ENCODE measurements at regions not wholly inside any gene's neighbourhood (a gene's known extent, or its start where the extent isn't known, plus 50 kb on each side); places are given as distances from the start of the nearest gene placed in this dataset.
"Not testable (repeated sequence)": the region's sequence is repeated elsewhere in the genome, so short reads cannot be mapped to it uniquely, and the experiment has no call there.

DNA sequence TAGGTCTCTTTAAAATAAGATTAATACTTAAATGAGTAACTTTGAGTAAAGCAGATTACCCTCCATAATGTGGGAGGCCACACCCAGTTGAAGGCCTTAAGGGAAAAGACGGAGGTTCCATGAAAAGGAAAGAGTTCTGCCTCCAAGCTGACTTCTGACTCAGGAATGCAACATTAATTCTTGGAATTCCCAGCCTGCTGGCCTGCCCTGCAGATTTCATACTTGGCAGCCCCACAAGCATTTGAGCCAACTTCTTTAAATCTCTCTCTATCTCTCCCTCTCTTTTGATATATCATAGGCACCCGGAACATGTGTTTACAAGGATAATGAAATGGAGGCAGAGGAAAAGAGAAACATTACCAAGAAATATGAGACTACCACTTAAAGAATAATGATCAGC, 902.3 kb upstream of the MIR17HG start:
- DNase-seq (ENCODE audit: low read depth in 2 of 2) = no peak

DNA sequence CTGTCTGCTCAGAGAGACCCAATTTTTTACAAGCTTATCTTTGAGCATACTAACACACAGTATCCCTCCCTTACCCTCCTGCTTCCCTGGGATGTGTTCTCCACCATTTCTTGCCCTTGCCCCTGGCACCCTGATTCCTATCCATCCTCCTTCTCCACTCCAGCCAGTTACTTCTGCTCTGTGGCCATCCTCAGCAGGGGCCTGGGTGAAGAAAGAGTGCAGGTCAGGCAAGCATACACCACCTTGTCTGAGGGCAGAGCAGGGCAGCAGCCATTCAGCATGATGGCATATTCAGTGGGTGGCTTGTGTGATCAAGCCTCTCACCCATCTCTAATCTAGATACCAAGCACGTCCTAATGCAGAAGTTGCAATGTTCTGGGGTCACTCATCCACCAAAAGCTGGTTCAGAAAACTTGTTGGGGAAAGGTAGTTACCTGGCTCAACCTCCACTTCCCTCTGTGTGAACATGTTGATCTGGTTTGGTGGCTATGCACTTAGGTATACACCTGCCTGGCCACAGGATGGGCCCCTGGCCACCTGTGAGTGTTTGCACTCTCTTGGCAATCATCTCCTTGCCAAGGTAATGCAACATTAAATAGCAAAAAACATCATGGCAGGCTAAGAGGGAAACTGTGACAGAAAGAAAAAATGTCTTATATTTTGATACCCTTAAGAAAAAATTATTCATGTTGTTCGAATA, 900.3 kb upstream of the MIR17HG start:
- DNase-seq (ENCODE audit: low read depth in 2 of 2) = no peak

DNA sequence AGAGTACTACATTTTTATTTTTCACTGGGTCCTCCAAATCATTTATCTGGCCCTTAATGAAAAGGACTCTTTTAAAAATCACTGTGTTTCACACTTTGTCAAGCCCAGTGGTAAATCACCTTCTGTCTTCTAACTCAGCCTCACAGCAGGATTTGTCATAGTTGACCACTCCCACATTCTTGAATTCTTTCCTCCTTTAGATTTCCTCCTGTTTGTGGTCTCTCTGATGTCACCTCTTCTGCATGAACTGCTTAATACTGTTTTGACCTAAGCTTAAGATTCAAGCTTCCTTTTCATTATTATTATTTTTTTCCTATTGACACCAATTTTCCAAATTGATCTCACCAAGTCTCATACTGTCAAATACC, 899.8 kb upstream of the MIR17HG start:
- DNase-seq (ENCODE audit: low read depth in 2 of 2) = no peak

DNA sequence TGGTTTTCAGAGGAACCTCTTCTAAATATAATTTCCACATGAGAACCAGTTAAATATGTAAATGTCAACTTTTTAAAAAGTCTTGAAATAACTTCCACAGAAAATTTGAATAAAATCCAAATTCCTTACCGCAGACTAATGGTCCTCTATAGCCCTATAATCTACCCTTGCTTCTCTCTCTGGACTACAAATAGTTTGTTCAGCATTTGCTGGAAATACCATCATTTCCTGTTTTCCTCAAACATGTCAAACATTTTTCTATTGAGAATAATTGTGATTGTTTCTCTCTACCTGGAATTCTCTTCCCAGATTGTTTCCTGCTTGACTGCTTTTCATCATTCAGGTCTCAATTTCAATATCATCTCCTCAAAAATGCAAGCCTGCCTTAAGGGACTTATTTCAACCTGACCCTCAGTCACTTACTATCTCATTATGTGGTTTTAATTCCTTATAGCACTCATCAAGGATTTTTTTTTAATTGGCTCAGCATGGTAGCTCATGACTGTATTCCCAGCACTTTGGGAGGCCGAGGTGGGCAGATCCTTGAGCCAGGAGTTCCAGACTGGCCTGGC, 898.9 kb upstream of the MIR17HG start:
- DNase-seq (ENCODE audit: low read depth in 2 of 2) = no peak

DNA sequence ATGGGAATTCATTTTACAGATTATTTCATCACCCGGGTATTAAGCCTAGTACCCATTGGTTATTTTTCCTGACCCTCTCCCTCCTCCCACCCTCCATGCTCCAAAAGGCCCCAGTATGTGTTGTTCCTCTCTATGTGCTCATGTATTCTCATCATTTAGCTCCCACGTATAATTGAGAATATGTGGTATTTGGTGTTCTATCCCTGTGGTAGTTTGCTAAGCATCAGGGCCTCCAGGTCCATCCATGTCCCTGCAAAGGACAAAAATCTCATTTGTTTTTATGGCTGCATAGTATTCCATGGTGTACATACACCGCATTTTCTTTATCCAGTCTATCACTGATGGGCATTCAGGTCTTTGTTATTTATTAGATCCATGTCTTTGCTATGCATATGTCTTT, 894.1 kb upstream of the MIR17HG start:
- DNase-seq (ENCODE audit: low read depth in 2 of 2) = no peak

DNA sequence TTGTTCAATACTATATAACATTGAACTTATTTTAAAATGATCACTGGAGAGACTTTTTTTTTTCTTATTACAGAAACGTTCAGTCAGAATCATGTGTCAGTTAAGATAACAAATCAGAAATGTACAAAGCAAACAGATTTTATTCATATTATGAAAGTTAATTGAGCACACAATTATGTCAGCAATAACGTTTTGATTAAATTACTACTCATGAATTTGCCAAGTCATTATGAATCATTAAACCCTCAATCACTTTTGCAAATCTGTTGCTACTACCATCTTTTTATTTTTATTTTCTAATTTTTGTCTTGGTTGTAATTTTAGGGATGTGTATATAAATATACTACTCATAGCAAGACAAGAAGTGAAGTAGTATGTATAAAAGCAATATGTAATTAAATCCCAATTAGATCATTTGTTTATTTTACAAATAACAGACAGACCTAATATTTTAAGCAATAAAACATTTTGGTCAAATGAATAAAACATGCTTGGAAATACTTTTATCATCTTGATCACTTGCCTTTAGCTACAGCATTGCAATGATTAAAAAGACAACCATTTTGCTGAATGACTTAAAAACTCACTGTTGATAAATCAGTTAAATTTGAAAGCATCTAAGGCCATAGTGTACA, 893.4 kb upstream of the MIR17HG start:
- no peak for DNase-seq (ENCODE audit: low read depth in 2 of 2)

DNA sequence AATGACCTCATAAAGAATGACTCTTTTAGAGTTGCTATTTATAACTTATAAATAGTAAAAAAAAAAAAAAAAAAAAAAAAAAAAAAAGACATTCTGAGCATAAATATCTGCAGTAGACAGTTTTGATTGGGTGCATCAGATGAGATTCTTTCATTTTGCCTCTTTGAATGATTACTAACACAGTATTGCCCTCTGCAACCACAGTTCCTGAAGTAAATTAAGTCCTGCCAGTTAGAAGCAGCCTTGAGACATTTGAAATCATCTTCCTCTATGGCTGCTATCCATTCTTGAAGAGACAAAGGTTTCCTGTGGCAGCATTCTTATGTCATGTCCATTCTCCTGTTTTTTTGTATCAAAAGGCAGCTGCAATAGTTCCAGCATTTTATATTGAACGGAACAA, 892.4 kb upstream of the MIR17HG start:
- DNase-seq (ENCODE audit: low read depth in 2 of 2) = no peak

DNA sequence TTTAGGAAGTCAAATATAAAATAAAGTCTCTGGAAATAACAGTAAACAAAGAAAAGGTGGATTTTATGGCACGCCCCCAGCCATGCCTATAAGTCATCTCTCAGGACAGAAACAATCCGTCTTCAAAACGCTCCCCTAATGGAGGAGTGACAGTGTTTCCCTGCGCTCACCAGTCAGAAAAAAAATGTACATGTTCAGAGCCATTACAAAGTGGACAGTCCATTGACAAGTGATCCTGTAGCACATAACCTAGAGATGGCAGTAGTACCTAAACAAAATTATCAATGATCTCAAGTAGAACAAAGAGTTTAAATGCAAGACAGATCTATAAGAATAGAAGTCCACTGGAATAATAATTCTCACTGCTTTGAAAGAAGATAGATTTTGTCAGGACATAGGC, 891.7 kb upstream of the MIR17HG start:
- no peak for DNase-seq (ENCODE audit: low read depth in 2 of 2)

DNA sequence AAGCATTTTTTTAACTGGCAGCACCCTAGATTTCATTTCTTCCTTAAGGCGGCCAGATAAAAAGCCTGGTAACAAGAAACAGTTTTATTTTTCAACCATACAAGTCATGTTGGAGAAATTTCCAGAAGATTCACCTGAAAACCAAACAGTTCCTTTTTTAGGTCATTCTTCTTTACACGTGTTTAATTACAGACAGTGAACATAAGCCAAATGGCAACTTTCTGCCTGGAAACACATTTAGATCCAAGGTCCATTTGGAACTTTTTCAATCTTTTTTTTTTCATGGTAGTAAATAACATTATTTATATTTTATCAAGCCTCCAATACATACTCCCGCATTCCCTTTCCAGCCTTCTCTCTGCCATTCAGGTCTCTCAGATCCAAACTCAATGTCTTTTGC, 886.1 kb upstream of the MIR17HG start:
- no peak for DNase-seq (ENCODE audit: low read depth in 2 of 2)

DNA sequence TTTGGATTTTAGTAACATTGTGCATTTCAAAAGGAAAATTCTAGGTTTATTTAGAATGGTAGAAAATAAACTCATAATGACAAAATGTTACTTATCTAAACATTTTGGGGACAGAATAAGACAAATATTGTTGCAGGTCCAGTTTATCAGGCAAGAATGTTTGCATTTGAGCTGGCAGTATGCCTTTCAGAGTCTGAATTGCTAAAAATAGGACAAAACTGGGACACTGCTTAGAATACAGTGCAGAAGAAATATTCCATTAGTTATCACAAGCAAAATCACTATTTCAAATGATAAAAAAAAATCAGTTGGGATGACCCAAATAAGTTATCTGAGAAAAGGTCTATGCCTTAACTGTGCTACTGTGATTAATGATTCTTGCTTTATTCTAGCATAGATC, 870.3 kb upstream of the MIR17HG start:
- no peak for DNase-seq (ENCODE audit: low read depth in 2 of 2)

DNA sequence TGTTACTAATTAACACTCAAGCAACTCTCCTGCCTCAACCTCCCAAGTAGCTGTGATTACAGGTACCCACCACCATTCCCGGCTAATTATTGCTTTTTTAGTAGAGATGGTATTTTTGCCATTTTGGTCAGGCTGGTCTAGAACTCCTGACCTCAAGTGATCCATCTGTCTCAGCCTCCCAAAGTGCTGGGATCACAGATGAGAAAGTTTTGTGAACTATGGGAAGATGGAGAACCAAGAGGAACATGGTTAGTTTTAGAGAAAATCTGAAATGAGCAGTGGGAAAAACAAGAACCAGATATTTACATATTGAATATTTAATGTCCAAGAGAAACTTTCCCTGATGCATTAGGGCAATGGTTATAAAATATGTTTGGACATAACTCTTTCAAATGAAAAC, 863.6 kb upstream of the MIR17HG start:
- no peak for DNase-seq (ENCODE audit: low read depth in 2 of 2)

DNA sequence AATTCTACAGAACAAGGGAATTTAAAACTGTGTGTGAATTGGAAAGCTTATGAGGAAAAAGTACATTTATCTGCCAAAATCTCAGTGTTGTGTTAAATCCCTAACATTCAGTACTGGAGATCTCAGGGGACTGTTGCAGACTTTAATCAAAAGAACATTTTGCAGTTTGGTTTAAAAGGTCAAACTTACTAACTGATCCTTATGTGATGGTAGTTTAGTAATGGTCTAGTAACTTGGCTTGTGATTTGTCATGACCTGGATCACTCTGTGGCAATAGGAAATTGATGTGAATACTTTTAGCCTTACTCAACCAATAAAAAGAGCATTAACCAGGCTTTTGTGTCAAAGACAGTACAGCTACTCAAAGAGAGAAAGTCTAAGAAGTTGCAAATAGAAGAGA, 862.1 kb upstream of the MIR17HG start:
- DNase-seq (ENCODE audit: low read depth in 2 of 2) = no peak

DNA sequence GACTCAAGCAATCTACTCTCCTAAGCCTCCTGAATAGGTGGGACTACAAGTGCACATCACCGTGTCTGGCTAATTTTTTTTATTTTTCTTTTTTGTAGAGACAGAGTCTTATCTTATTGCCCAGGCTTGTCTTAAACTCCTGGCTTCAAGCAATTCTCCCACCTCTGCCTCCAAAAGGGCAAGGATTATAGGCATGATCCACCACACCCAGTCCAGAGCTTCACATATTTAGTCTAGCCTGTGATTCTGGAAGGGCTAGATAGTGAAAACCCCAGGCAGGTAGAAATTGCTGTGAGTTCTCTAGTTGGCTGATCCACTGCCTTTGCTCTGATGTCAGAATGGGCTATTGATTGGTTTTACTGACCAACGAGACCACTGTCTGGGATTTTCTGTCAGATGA, 854.6 kb upstream of the MIR17HG start:
- no peak for DNase-seq (ENCODE audit: low read depth in 2 of 2)

DNA sequence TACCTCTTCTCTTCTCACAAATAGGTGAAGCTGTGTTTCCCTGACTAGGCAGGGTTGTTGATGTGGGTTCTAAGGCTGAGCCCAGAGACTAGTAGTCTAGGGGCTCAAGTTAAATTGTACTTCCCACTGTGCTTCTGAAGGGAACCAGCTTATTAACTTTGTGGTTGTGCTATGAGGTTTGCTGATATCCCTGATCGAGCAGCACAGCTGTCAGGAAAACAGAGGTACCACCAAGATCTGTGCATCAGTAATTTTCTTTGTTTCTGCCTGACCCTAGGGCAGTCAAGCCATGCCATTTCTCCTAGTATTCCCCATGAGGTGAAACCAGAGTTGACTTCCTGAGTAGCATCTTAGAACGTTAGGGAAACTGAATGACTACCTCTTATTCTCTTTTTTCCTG, 853.8 kb upstream of the MIR17HG start:
- DNase-seq (ENCODE audit: low read depth in 2 of 2) = no peak

DNA sequence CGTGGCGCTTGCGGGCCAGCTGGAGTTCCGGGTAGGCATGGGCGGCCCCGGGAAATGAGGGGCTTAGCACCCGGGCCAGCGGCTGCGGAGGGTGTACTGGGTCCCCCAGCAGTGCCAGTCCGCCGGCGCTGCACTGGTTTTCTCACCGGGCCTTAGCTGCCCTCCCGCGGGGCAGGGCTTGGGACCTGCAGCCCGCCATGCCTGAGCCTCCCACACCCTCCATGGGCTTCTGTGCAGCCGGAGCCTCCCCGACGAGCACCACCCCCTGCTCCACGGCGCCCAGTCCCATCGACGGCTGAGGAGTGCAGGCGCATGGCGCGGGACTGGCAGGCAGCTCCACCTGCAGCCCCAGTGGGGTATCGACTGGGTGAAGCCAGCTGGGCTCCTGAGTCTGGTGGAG, 852.6 kb upstream of the MIR17HG start:
- DNase-seq (ENCODE audit: low read depth in 2 of 2) = not testable (repeated sequence)

DNA sequence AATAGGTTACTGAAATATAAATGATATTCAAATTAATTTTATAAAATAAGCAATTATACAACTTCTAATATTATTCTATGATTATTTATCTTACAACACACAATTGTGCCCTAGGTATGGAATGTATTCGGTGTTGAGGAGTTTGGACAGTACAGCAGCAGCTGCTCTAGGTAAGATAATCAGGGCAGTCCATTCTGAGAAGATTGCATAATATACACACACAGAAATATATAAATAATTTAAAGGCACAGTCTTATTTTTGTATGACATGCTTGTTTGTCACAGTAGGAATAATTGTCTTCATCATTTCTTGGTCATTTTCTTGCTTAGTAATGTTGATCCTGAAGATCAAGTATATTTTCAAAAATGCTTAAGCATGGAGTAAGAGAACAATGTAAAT, 849.4 kb upstream of the MIR17HG start:
- no peak for DNase-seq (ENCODE audit: low read depth in 2 of 2)

DNA sequence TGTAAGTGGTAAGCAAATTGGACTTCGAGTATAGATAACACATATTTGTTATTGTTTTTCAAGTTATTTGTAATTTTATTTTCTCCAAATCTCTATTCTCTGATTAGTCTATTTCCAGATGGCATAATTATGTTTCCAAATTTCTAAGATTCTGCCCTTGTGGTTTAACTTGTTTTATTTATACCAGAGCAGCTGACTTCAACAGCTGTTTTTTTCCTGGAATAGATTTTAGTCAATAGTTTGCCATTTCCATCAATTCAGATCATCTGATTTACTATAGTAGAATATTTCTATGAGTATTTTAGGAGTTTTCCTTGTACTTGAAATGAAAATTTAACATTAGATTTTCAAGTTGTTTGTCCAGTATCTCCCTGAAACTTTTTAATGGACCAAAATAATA, 848.7 kb upstream of the MIR17HG start:
- no peak for DNase-seq (ENCODE audit: low read depth in 2 of 2)

DNA sequence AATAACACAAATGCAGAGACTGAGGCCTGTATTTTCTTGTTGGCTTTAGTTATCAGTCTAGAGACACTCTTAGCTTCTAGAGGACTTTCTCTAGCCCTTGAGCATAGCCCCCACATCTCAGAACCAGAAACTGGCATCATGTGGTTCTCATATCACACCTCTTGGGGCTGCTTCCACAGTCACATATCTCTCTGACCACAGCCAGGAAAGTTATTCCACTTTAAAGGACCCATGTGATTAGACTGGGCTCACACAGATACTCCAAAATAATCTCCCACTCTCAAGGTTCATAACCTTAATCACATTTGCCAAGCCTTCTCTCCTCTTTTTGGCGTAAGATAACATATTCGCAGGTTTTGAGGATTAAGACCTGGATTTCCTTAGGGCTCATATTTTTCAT, 846.9 kb upstream of the MIR17HG start:
- DNase-seq (ENCODE audit: low read depth in 2 of 2) = no peak

DNA sequence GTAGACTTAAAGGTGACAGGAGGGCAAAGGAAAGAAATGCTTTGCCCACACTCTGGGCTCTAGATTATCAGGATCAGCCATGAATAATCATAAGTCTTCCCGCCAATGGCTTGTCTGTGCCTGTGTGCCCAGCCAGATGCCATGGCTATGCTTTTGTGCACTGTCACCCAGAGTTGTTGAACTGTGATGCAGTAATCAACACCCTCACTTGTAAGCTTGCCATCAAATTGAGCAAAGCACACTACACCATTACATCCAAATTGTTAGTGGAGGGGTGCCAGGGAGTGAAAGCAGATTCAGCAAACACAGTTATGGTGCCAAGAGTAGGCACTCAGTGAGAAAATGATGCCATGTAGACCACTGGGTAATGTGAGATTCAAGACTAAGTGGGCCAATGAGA, 845.3 kb upstream of the MIR17HG start:
- no peak for DNase-seq (ENCODE audit: low read depth in 2 of 2)

DNA sequence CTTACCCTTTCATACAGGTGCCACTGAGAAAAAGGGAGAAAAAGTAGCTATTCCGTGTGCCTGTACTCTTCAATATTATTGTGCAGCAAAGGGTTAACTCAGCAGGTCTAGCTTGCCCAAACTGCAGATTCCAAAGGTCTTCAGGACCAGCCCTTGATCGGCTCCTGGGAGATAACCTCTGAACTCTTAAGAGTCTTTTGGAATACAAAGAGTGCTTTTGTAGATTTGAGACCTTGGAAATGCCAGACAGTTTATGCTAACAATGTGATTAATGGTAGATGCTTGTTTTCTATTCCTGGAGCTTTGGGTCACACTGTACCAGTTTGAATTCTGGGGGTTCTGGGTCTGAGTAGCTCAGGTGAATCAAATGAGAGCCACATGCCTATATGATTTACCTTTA, 844.7 kb upstream of the MIR17HG start:
- DNase-seq (ENCODE audit: low read depth in 2 of 2) = no peak

DNA sequence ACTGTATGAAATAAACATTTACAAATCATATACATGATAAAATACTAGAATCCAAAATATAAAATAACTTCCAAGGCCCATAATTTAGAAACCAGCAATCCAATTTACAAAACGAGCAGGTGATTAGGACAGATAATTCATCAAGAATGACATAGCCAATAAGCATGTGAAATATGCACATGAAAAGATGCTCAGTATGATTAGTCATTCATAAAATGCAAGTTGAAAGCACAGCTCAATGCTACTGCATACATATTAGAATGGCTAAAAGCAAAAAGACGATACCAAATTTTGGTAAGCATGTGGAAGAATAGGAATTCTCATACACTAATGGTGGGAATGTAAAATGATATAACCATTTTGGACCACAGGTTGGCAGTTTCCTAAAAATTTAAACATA, 837.2 kb upstream of the MIR17HG start:
- DNase-seq (ENCODE audit: low read depth in 2 of 2) = no peak

DNA sequence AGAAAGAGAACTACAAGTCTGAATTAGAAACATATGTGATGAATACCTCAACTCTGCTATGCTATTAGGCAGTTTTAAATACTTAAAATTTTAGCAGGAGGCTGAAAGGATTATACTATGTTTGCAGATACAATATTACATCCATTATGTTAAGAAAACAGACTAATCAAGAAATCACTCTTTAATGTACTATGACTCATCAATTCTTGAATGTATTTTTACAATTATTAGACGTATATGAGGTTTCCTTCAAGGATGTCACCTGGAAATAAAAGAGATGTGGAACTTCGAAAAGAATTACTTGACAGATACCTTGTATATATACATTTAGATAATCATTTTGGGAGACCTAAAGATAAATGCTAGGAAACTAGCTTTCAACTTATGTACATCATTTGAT, 835.6 kb upstream of the MIR17HG start:
- DNase-seq (ENCODE audit: low read depth in 2 of 2) = no peak

DNA sequence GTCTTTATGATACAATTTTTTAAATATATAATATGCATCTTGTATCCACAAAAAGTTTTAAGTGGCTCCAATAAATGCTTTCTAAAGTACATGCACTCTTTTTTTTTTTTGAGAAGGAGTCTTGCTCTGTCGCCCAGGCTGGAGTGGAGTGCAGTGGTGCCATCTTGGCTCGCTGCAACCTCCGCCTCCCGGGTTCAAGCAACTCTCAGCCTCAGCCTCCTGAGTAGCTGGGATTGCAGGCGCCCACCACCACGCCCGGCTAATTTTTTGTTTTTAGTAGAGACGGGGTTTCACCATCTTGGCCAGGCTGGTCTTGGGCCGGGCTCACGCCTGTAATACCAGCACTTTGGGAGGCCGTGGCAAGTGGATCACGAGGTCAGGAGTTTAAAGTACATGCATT, 832.8 kb upstream of the MIR17HG start:
- DNase-seq (ENCODE audit: low read depth in 2 of 2) = not testable (repeated sequence)

DNA sequence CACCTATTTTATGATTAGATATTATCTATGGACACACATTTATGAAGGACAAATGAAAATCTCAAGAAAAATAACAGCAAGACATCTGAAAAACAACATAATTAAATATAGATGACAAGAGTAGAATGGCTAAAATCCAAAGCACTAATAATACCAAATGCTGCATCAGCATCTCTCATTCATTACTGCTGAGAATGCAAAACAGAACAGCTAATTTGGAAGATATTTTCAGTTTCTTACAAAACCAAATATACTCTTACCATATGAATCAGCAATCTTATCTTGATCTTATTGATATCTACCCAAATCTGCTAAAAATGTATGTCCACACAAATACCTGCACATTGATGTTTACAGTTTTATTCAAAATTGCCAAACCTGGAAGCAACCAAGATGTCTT, 829.1 kb upstream of the MIR17HG start:
- no peak for DNase-seq (ENCODE audit: low read depth in 2 of 2)

All from stimulated activated CD4-positive, alpha-beta T cell treated with anti-CD3 and anti-CD28 coated beads, Interleukin-1b, Interleukin-23, amount 100 ng/mL, for 4 hours (primary cell).